ENCODE measurements at regions not wholly inside any gene's neighbourhood (a gene's known extent, or its start where the extent isn't known, plus 50 kb on each side); places are given as distances from the start of the nearest gene placed in this dataset.
"Not testable (repeated sequence)": the region's sequence is repeated elsewhere in the genome, so short reads cannot be mapped to it uniquely, and the experiment has no call there.

DNA sequence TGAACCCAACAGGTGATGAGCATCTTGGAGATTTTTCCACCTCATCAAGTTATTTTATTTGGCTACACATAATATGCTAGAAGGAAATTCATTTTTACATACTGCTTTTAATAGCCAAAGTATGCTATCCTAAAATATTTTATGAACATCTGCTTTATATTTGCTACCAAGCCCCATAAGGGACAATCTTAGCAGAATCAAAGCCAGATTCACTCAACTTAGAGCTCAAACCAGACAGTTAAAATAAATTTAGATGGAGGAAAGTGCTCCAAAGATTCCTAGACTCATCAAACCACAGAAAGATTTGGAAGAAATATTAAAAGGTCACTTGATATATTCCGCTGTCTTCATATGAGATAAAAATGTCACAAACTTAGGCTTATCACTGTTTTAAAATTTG lies 637.1 kb upstream of the CCNG1 start:
- DNase-seq (ENCODE audit: low spot score): no peak

DNA sequence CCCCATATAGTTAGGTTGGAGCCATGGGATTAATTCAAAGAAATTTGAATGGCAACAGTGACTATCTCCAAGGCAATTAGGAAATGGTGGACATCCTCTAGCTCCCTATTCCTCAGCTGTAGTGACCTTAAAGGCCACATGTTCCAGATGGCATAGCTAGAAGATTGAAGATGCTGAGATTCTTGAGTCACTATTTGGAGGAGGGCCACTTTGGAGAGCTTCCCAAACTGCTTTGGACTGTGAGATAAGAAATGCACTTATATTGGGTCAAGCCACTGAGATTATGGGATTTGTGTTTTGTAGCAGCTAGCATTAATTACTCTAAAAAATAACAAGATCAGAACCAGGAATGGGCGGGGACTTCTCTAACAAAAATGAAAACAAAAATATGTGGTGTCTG lies 636.2 kb upstream of the CCNG1 start:
- no peak for DNase-seq (ENCODE audit: low spot score)

DNA sequence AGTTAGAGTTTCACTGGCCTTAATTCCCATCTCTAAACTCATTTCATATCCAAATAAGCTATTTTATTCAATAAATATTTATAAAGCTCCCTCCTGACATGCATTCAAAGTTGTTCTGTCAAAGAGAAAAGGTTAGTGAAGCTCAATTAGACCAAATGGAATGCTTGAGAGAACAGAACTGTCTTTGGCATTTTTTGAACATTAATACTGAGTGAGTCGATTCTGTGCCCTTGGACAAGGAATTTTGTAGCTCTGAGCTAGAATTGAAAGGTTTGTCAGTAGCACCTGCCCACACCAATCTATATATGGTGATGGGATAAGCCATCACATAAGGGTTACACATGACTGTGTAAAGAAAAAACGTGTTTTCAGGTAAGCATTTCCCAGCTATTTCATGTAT lies 631.2 kb upstream of the CCNG1 start:
- DNase-seq (ENCODE audit: low spot score): no peak

DNA sequence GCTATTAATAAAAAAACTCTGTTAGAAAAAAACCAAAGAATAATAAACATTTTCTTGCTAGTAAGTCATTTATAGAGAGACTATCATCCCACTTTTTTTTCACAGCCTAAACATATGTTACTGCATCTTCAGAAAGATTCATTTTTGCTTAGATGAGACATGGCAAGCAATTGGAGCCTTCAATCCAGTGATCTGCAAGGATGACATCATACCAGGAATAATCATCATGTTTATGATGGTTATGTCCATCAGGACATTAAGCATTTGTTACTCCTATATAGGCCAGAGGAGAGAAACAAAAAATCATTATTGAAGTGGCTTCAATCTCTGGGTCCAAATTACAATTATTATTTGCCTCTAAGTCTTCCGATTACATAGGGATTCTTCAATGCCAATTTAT lies 626.3 kb upstream of the CCNG1 start:
- no peak for DNase-seq (ENCODE audit: low spot score)

GRCh38 chr5:162816816-162817215 lies 620.6 kb upstream of the CCNG1 start:
- no peak for DNase-seq (ENCODE audit: low spot score)

DNA sequence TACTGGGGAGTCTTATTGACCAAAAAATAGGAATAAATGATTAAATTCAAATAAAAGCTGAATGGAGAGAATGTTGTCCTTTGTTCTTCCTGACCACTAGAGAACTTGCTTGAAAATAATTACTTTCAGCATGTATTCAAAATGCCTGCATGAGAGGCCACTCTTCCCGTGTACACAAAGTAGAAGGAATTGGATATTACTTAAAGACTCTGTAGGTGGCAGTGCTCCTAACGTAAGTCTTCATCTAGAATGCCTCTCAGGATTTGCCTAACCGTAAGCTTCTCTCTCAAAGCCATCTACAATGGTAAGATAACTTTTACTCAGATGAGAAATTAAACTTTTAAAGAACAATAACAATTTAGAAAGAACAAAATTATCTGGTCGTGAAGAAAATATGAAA lies 620.0 kb upstream of the CCNG1 start:
- DNase-seq (ENCODE audit: low spot score): no peak

GRCh38 chr5:162821664-162822063 lies 615.7 kb upstream of the CCNG1 start:
- DNase-seq (ENCODE audit: low spot score): not testable (repeated sequence)

DNA sequence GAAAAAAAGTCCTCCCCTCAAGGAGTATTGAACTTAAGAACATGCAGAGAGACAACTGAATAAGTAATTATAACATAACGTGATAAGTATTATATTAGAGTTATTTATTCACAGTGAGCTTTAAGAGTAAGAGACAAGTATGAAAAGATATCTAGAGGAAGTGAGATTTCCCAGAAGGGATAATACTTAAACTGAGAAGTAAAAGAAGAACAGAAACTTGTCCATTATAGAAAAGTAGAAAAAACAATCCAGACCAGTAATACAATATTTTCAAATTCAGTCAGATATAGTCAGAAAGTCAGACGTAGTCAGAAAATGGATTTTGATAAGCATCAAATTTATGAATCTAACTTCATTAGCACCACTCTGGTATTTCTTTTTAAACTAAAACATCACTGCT lies 613.0 kb upstream of the CCNG1 start:
- DNase-seq (ENCODE audit: low spot score): no peak

GRCh38 chr5:162837155-162837554 lies 600.2 kb upstream of the CCNG1 start:
- no peak for DNase-seq (ENCODE audit: low spot score)

- no peak for DNase-seq (ENCODE audit: low spot score)
These were observed 594.7 kb upstream of the CCNG1 start for GRCh38 chr5:162842727-162843126.

- DNase-seq (ENCODE audit: low spot score): no peak
These were observed 585.3 kb upstream of the CCNG1 start for GRCh38 chr5:162852134-162852533.

DNA sequence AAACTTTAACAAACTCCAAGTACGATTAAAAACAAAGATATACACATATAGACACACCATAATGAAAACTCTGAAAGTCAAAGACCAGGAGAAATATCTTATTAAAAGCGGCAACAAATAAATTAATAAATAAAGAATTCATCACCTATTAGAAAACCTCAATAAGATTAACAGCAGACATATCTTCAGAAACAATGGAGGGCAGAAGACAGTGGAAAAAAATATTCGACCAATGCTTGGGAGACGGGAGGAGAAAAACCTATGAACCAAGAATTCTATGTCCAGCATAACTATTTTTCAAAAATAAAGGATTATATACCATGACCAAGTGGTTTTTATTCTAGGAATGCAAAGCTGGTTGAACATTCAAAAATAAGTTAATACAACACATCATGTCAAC lies 578.6 kb upstream of the CCNG1 start:
- no peak for DNase-seq (ENCODE audit: low spot score)

DNA sequence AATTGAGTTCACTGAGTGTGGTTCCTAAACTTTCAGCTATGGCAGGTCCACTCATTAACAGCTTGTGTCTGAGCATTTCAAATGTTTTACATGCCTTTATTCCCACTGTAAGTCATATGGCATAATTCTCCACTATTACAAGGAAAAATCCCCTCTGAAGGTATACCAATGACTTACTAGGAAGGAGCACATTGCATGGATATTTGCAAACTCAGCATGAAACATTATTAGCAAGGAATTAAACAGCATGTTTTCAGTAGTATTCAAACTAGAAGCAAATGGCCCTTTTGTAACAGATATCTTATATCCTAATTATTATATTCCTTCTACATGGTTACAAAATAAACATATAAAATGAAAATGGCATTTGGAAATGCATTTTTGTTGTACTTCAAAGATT lies 566.4 kb upstream of the CCNG1 start:
- DNase-seq (ENCODE audit: low spot score): no peak

DNA sequence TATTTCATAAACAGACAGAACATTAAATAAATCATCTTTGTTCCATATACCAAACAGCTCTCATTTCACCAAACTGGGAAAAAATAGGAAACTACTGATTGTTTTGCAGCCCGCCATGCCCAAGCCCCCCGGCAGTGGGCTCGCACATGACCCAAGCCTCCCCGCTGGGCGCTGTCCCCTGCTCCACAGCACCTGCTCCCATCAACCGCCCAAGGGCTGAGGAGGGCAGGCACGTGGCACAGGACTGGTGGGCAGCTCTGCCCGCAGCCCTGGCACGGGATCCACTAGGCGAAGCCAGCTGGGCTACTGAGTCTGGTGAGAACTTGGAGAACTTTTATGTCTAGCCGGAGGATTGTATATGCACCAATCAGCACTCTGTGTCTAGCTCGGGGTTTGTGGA lies 554.8 kb upstream of the CCNG1 start:
- DNase-seq (ENCODE audit: low spot score): no peak

- DNase-seq (ENCODE audit: low spot score): no peak
These were observed 550.7 kb upstream of the CCNG1 start for GRCh38 chr5:162886717-162887116.

DNA sequence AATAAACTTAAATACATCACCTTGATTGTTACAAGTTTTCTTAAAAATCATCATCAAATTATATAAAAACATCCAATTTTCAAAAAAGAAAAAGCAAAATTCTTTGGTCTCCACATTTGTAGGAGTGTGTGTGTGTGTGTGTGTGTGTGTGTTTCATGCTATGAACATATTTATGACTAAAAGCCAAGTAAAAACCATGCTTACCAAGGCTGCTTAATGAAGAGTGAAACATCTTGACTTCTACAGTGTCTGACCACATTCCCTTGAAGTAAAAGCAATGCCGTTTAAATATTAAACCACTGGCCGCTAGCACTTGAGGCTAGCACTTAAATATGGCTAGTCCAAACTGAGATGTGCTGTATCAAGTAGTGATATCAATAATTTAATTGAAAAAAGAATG lies 549.1 kb upstream of the CCNG1 start:
- DNase-seq (ENCODE audit: low spot score): no peak

GRCh38 chr5:162911873-162912272 lies 525.5 kb upstream of the CCNG1 start:
- DNase-seq (ENCODE audit: low spot score): no peak

DNA sequence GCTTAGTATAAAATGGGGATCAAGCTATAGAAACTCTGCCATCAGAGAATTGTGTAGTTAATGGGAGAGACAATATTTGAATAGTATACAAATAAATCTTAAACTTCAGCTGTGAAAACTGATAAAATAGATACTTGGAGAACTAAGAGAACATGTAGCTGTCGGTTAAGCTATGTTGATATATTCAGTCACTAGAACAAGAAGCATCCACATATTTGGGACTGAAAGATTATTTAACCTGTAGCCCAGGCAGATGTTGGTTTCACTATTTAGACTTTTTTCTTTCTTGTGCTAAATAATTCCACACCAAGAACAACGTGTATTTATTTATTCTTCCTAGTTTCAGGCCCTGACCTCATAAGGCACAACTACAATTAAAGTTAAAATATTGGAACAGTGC lies 521.0 kb upstream of the CCNG1 start:
- no peak for DNase-seq (ENCODE audit: low spot score)

- DNase-seq (ENCODE audit: low spot score): no peak
These were observed 508.3 kb upstream of the CCNG1 start for GRCh38 chr5:162929104-162929503.

DNA sequence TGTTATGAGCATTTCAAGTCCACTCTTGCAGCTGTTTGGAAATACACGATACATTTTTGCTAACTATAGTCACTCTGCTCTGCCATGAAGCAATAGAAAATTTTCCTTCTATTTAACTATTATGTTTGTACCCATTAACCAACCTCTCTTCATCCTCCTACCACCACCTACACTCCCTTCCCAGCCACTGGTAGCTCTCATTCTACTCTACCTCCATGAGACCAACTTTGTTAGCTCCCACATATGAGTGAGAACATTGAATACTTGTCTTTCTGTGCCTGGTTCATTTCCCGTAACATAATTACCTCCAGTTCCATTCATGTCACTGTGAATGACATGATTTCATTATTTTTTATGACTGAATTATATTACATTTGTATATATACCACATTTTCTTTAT lies 505.9 kb upstream of the CCNG1 start:
- DNase-seq (ENCODE audit: low spot score): no peak

DNA sequence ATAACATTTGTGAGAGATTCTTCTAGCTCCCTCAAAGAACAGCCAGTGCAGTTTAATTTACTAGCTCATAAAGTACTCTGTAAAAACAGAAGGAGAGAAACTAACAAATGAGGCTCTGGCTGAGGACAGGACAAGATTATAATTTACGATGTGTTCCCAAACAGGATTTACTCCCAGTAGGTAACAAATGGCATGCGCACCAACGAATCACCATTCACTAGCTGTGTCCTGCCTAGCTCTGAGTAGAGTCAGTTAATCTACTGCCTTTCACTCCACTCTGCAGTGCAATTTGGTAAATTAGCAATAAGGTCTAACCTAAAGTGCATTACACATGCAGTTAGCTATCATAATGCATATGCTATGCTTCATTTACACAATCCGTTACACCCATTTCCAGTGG lies 497.4 kb upstream of the CCNG1 start:
- no peak for DNase-seq (ENCODE audit: low spot score)

DNA sequence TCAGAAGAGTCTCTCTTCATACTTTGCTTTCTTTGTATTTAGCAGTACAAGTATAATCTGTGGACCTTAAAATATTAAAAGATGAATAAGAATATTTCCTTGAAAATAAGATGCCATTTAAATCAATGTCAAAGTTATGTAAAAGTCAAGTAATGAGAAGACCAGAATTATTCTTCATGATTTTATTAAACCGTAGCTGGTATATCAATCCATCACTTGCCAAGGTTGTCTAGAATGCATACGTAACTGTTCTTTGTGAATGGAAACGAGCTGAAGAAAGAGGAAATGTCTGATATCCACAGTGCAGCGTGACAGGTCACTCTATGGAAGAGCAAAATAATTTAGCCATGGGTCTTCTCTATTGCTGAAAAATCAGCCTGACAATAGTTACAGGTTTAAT lies 488.7 kb upstream of the CCNG1 start:
- no peak for DNase-seq (ENCODE audit: low spot score)

- DNase-seq (ENCODE audit: low spot score): no peak
These were observed 480.8 kb upstream of the CCNG1 start for GRCh38 chr5:162956570-162956969.

GRCh38 chr5:162964144-162964543 lies 473.3 kb upstream of the CCNG1 start:
- DNase-seq (ENCODE audit: low spot score): peak; percentile 50

GRCh38 chr5:162990063-162990462 lies 447.3 kb upstream of the CCNG1 start:
- no peak for DNase-seq (ENCODE audit: low spot score)
